Naive B cell (primary cell): ENCODE measurements at regions not wholly inside any gene's neighbourhood (a gene's known extent, or its start where the extent isn't known, plus 50 kb on each side); places are given as distances from the start of the nearest gene placed in this dataset.

Source experiments
- ATAC-seq, 2 donors: fragments of 150-1000 bp; cut with Tn5 transposase; 2 replicates each; pipeline ENCODE4 v1.10.0; 2021; ENCODE audit warnings: low read depth in 2 of 2, mild to moderate bottlenecking in 2 of 2, moderate library complexity in 2 of 2
- DNase-seq: peaks from one replicate; pipeline ENCODE4 v3.0.0; 2022
- H3K27ac Mint-ChIP-seq, 6 donors: one replicate each; pipeline ENCODE4 v1.8.0; 2020 to 2022; ENCODE audit warnings: mild to moderate bottlenecking in 6 of 6, mixed read lengths in 6 of 6, moderate library complexity in 5 of 6, inconsistent platforms in 2 of 6
- H3K27me3 Mint-ChIP-seq, 3 donors: one replicate each; pipeline ENCODE4 v1.8.0; 2021 to 2022; ENCODE audit warnings: mixed read lengths in 3 of 3, mild to moderate bottlenecking in 1 of 3
- H3K36me3 Mint-ChIP-seq, 2 donors: one replicate each; pipeline ENCODE4 v1.8.0; 2020 to 2022; ENCODE audit warnings: mixed read lengths in 2 of 2, inconsistent platforms in 1 of 2, mild to moderate bottlenecking in 1 of 2
- H3K4me1 Mint-ChIP-seq, 3 donors: one replicate each; pipeline ENCODE4 v1.8.0; 2020 to 2022; ENCODE audit warnings: mixed read lengths in 3 of 3, inconsistent platforms in 1 of 3, mild to moderate bottlenecking in 1 of 3, moderate library complexity in 1 of 3
- H3K4me3 Mint-ChIP-seq, 8 donors: one replicate each; pipeline ENCODE4 v1.8.0; 2020 to 2022; ENCODE audit warnings: mild to moderate bottlenecking in 8 of 8, mixed read lengths in 8 of 8, moderate library complexity in 8 of 8, inconsistent platforms in 2 of 8
- H3K9me3 Mint-ChIP-seq, 7 donors: one replicate each; pipeline ENCODE4 v1.8.0; 2020 to 2022; ENCODE audit warnings: mixed read lengths in 7 of 7, mild to moderate bottlenecking in 5 of 7, inconsistent platforms in 2 of 7, moderate library complexity in 1 of 7

- ATAC-seq (no peak), DNase-seq (no peak)
- no peaks in the 10 kb centered on the region for H3K36me3 Mint-ChIP-seq
- peaks cover 0 to 2% (median 0%) of the 10 kb centered on the region in 7 donors for H3K9me3 Mint-ChIP-seq
- no peak overlapping the region for H3K27ac Mint-ChIP-seq
- H3K4me3 Mint-ChIP-seq: no peak overlapping the region
- peaks cover 0 to 3% (median 0%) of the 10 kb centered on the region in 3 donors for H3K27me3 Mint-ChIP-seq
- H3K4me1 Mint-ChIP-seq: no peaks in the 10 kb centered on the region
Observed at GRCh38 chr1:106717591-106717990, 338.9 kb upstream of the PRMT6 start.

GRCh38 chr1:106721790-106722189, 334.7 kb upstream of the PRMT6 start:
- Mint-ChIP-seq H3K36me3 (no peaks in the 10 kb centered on the region), H3K9me3 (peaks cover 0 to 7% (median 0%) of the 10 kb centered on the region in 7 donors), H3K27ac (no peak overlapping the region), H3K27me3 (peaks cover 0 to 3% (median 0%) of the 10 kb centered on the region in 3 donors), H3K4me1 (no peaks in the 10 kb centered on the region), H3K4me3 (no peak overlapping the region)
- ATAC-seq: no peak
- no peak for DNase-seq

- Mint-ChIP-seq H3K9me3 (peaks cover 0 to 7% (median 0%) of the 10 kb centered on the region in 7 donors), H3K27ac (no peak overlapping the region), H3K4me3 (no peak overlapping the region), H3K36me3 (no peaks in the 10 kb centered on the region), H3K27me3 (peaks cover 0 to 3% (median 0%) of the 10 kb centered on the region in 3 donors), H3K4me1 (no peaks in the 10 kb centered on the region)
- ATAC-seq (no peak), DNase-seq (no peak)
Observed at GRCh38 chr1:106722466-106722865, 334.0 kb upstream of the PRMT6 start.

- no peaks in the 10 kb centered on the region for H3K27me3 Mint-ChIP-seq
- no peaks in the 10 kb centered on the region for H3K4me1 Mint-ChIP-seq
- DNase-seq (no peak), ATAC-seq (no peak)
- peaks cover 0 to 9% (median 0%) of the 10 kb centered on the region in 7 donors for H3K9me3 Mint-ChIP-seq
- H3K27ac Mint-ChIP-seq: no peak overlapping the region
- H3K4me3 Mint-ChIP-seq: no peak overlapping the region
- H3K36me3 Mint-ChIP-seq: no peaks in the 10 kb centered on the region
Observed at GRCh38 chr1:106727171-106727570, 329.3 kb upstream of the PRMT6 start.

- no peaks in the 10 kb centered on the region for H3K36me3 Mint-ChIP-seq
- no peak overlapping the region for H3K27ac Mint-ChIP-seq
- no peak for DNase-seq
- no peak overlapping the region for H3K4me3 Mint-ChIP-seq
- H3K9me3 Mint-ChIP-seq: peaks cover 0 to 6% (median 0%) of the 10 kb centered on the region in 7 donors
- H3K27me3 Mint-ChIP-seq: no peaks in the 10 kb centered on the region
- no peak for ATAC-seq
- H3K4me1 Mint-ChIP-seq: no peaks in the 10 kb centered on the region
Observed at GRCh38 chr1:106746448-106747085, 309.9 kb upstream of the PRMT6 start.

- H3K9me3 Mint-ChIP-seq: peaks cover 0 to 6% (median 0%) of the 10 kb centered on the region in 7 donors
- ATAC-seq (no peak), DNase-seq (no peak)
- H3K4me1 Mint-ChIP-seq: no peaks in the 10 kb centered on the region
- no peaks in the 10 kb centered on the region for H3K36me3 Mint-ChIP-seq
- H3K27me3 Mint-ChIP-seq: no peaks in the 10 kb centered on the region
- no peak overlapping the region for H3K27ac Mint-ChIP-seq
- H3K4me3 Mint-ChIP-seq: no peak overlapping the region
Observed at GRCh38 chr1:106747232-106747631, 309.2 kb upstream of the PRMT6 start.

GRCh38 chr1:106747791-106748190, 308.7 kb upstream of the PRMT6 start:
- Mint-ChIP-seq H3K4me1 (no peaks in the 10 kb centered on the region), H3K4me3 (no peak overlapping the region), H3K27me3 (no peaks in the 10 kb centered on the region), H3K9me3 (peaks cover 0 to 6% (median 0%) of the 10 kb centered on the region in 7 donors), H3K27ac (no peak overlapping the region), H3K36me3 (no peaks in the 10 kb centered on the region)
- DNase-seq: no peak
- ATAC-seq: no peak

GRCh38 chr1:106748606-106749005, 307.9 kb upstream of the PRMT6 start:
- no peaks in the 10 kb centered on the region for H3K27me3 Mint-ChIP-seq
- H3K36me3 Mint-ChIP-seq: no peaks in the 10 kb centered on the region
- no peak overlapping the region for H3K4me3 Mint-ChIP-seq
- H3K9me3 Mint-ChIP-seq: peaks cover 0 to 6% (median 0%) of the 10 kb centered on the region in 7 donors
- DNase-seq (no peak), ATAC-seq (no peak)
- no peak overlapping the region for H3K27ac Mint-ChIP-seq
- H3K4me1 Mint-ChIP-seq: no peaks in the 10 kb centered on the region

- Mint-ChIP-seq H3K36me3 (no peaks in the 10 kb centered on the region), H3K27me3 (no peaks in the 10 kb centered on the region), H3K27ac (no peak overlapping the region), H3K4me3 (no peak overlapping the region), H3K9me3 (peaks cover 0 to 6% (median 0%) of the 10 kb centered on the region in 7 donors), H3K4me1 (no peaks in the 10 kb centered on the region)
- no peak for ATAC-seq
- DNase-seq: no peak
Observed at GRCh38 chr1:106749491-106749890, 307.0 kb upstream of the PRMT6 start.

GRCh38 chr1:106749906-106750305, 306.6 kb upstream of the PRMT6 start:
- no peaks in the 10 kb centered on the region for H3K4me1 Mint-ChIP-seq
- H3K4me3 Mint-ChIP-seq: no peak overlapping the region
- no peaks in the 10 kb centered on the region for H3K27me3 Mint-ChIP-seq
- DNase-seq: no peak
- no peaks in the 10 kb centered on the region for H3K36me3 Mint-ChIP-seq
- ATAC-seq: no peak
- peaks cover 0 to 6% (median 0%) of the 10 kb centered on the region in 7 donors for H3K9me3 Mint-ChIP-seq
- no peak overlapping the region for H3K27ac Mint-ChIP-seq

GRCh38 chr1:106751002-106751401, 305.5 kb upstream of the PRMT6 start:
- Mint-ChIP-seq H3K9me3 (peaks cover 0 to 6% (median 0%) of the 10 kb centered on the region in 7 donors), H3K27me3 (no peaks in the 10 kb centered on the region)
- no peak for ATAC-seq

GRCh38 chr1:106753066-106753465, 303.4 kb upstream of the PRMT6 start:
- Mint-ChIP-seq H3K27me3 (no peaks in the 10 kb centered on the region), H3K36me3 (no peaks in the 10 kb centered on the region), H3K4me3 (no peak overlapping the region), H3K9me3 (peaks cover 0 to 6% (median 0%) of the 10 kb centered on the region in 7 donors), H3K4me1 (no peaks in the 10 kb centered on the region), H3K27ac (no peak overlapping the region)
- DNase-seq (no peak), ATAC-seq (no peak)

More at GRCh38 chr1:106751002-106751401, 305.5 kb upstream of the PRMT6 start:
- Mint-ChIP-seq H3K36me3 (no peaks in the 10 kb centered on the region), H3K4me1 (no peaks in the 10 kb centered on the region), H3K27ac (no peak overlapping the region), H3K4me3 (no peak overlapping the region)
- DNase-seq: no peak

- Mint-ChIP-seq H3K4me3 (no peak overlapping the region), H3K4me1 (no peaks in the 10 kb centered on the region), H3K27ac (no peak overlapping the region), H3K9me3 (peaks cover 0 to 2% (median 0%) of the 10 kb centered on the region in 7 donors), H3K36me3 (no peaks in the 10 kb centered on the region), H3K27me3 (no peaks in the 10 kb centered on the region)
- no peak for ATAC-seq
- DNase-seq: no peak
Observed at GRCh38 chr1:106754957-106755356, 301.5 kb upstream of the PRMT6 start.

GRCh38 chr1:106755682-106756406, 300.6 kb upstream of the PRMT6 start:
- no peak for DNase-seq
- H3K9me3 Mint-ChIP-seq: peaks cover 0 to 2% (median 0%) of the 10 kb centered on the region in 7 donors
- no peak for ATAC-seq
- no peaks in the 10 kb centered on the region for H3K4me1 Mint-ChIP-seq
- no peaks in the 10 kb centered on the region for H3K36me3 Mint-ChIP-seq
- H3K4me3 Mint-ChIP-seq: peak overlapping the region in 1 of 8 donors; percentile 14
- no peaks in the 10 kb centered on the region for H3K27me3 Mint-ChIP-seq
- no peak overlapping the region for H3K27ac Mint-ChIP-seq
